ENCODE measurements at regions not wholly inside any gene's neighbourhood (a gene's known extent, or its start where the extent isn't known, plus 50 kb on each side); places are given as distances from the start of the nearest gene placed in this dataset.

- TF ChIP-seq ZNF280D (CRISPR knock-in tag; IDR thresholded peaks at IDR 0.05) (no peak), ASH2L (IDR thresholded peaks at IDR 0.05; ENCODE audit: insufficient read length, low read depth, low read length) (no peak), SNAPC4 (CRISPR knock-in tag; IDR thresholded peaks at IDR 0.05) (no peak), PREB (CRISPR knock-in tag; IDR thresholded peaks at IDR 0.05) (no peak), TCF7 (IDR thresholded peaks at IDR 0.05; ENCODE audit: low read depth) (no peak), ZNF580 (CRISPR knock-in tag; IDR thresholded peaks at IDR 0.05; ENCODE audit: borderline replicate concordance, low read depth) (no peak), CTCF (CRISPR knock-in tag; IDR thresholded peaks at IDR 0.05) (no peak), TFAP4 (IDR thresholded peaks at IDR 0.05; ENCODE audit: borderline replicate concordance, low read depth) (no peak), ETV6 (CRISPR knock-in tag; conservative IDR thresholded peaks at IDR 0.05) (no peak), TRIM22 (IDR thresholded peaks at IDR 0.05) (no peak), YY1 (IDR thresholded peaks at IDR 0.05; ENCODE audit: insufficient read depth, insufficient replicate concordance, low read depth, low read length) (no peak), EP300 (IDR thresholded peaks at IDR 0.05; ENCODE audit: low read depth in 2 of 2, low read length in 2 of 2) (no peak), EP300 (CRISPR knock-in tag; IDR thresholded peaks at IDR 0.05; ENCODE audit: borderline replicate concordance) (no peak), PCBP2 (optimal IDR thresholded peaks at IDR 0.05; ENCODE audit: low read depth, low read length, poor library complexity, severe bottlenecking) (no peak)
Measured at GRCh38 chr6:15121977-15122550, 123.8 kb upstream of the JARID2 start.

Data from HepG2 (cell line).